Astrocyte (in vitro differentiated cells and primary cell): ENCODE measurements at regions not wholly inside any gene's neighbourhood (a gene's known extent, or its start where the extent isn't known, plus 50 kb on each side); places are given as distances from the start of the nearest gene placed in this dataset.
"Not testable (repeated sequence)": the region's sequence is repeated elsewhere in the genome, so short reads cannot be mapped to it uniquely, and the experiment has no call there.

Experiments used
- DNase-seq: peaks from one replicate; pipeline ENCODE4 v3.0.0-alpha.2; 2010; ENCODE audit warnings: low read depth
- FAIRE-seq: peaks from 2 replicates; lab custom pipeline; 2011; peaks lifted over from hg19 to GRCh38; lab: Jason Lieb, UNC
- H2AFZ ChIP-seq: 2 replicates; pipeline ENCODE4 v1.6.0; 2012; ENCODE audit warnings: low read depth, low read length, inconsistent platforms
- H3K27ac ChIP-seq: 2 replicates; pipeline ENCODE4 v1.5.1; 2011; ENCODE audit warnings: low read depth, low read length, inconsistent platforms
- H3K27me3 ChIP-seq: 2 replicates; pipeline ENCODE4 v1.6.0; 2011; ENCODE audit warnings: low read length, inconsistent platforms; ENCODE audit not compliant: insufficient read depth
- H3K36me3 ChIP-seq: 2 replicates; pipeline ENCODE4 v1.5.1; 2011; ENCODE audit warnings: low read length, inconsistent platforms; ENCODE audit not compliant: insufficient read depth
- H3K4me1 ChIP-seq: 2 replicates; pipeline ENCODE4 v1.5.1; 2011; ENCODE audit warnings: low read length, inconsistent platforms; ENCODE audit not compliant: insufficient read depth
- H3K4me2 ChIP-seq: 2 replicates; pipeline ENCODE4 v1.6.0; 2012; ENCODE audit warnings: low read length, inconsistent platforms
- H3K4me3 ChIP-seq: 2 replicates; pipeline ENCODE4 v1.5.1; 2011; ENCODE audit warnings: low read depth, mild to moderate bottlenecking, low read length, inconsistent platforms; ENCODE audit not compliant: insufficient read depth
- H3K79me2 ChIP-seq: 2 replicates; pipeline ENCODE4 v1.6.0; 2012; ENCODE audit warnings: mild to moderate bottlenecking, low read length, inconsistent platforms; ENCODE audit not compliant: insufficient read depth
- H3K9ac ChIP-seq: 2 replicates; pipeline ENCODE4 v1.6.0; 2012; ENCODE audit warnings: mild to moderate bottlenecking, low read length, inconsistent platforms
- H3K9me3 ChIP-seq: 2 replicates; pipeline ENCODE4 v1.5.1; 2012; ENCODE audit warnings: low read depth, mild to moderate bottlenecking, low read length, inconsistent platforms; ENCODE audit not compliant: insufficient read depth
- H4K20me1 ChIP-seq: 2 replicates; pipeline ENCODE4 v1.6.0; 2012; ENCODE audit warnings: low read length, inconsistent platforms; ENCODE audit not compliant: insufficient read depth
- H3K27ac Mint-ChIP-seq: one replicate; pipeline ENCODE4 v1.8.0; 2021; ENCODE audit warnings: mild to moderate bottlenecking, mixed read lengths; ENCODE audit not compliant: unreplicated experiment
- H3K27me3 Mint-ChIP-seq: one replicate; pipeline ENCODE4 v1.8.0; 2021; ENCODE audit warnings: low read depth, mixed read lengths; ENCODE audit not compliant: unreplicated experiment
- H3K36me3 Mint-ChIP-seq: one replicate; pipeline ENCODE4 v1.8.0; 2021; ENCODE audit warnings: low read depth, mixed read lengths; ENCODE audit not compliant: unreplicated experiment
- H3K4me1 Mint-ChIP-seq: one replicate; pipeline ENCODE4 v1.8.0; 2021; ENCODE audit warnings: low read depth, mixed read lengths; ENCODE audit not compliant: unreplicated experiment
- H3K4me3 Mint-ChIP-seq: one replicate; pipeline ENCODE4 v1.8.0; 2021; ENCODE audit warnings: mild to moderate bottlenecking, moderate library complexity, mixed read lengths; ENCODE audit not compliant: unreplicated experiment
- H3K9me3 Mint-ChIP-seq: one replicate; pipeline ENCODE4 v1.8.0; 2021; ENCODE audit warnings: mild to moderate bottlenecking, mixed read lengths; ENCODE audit not compliant: unreplicated experiment
- EZH2 ChIP-seq: IDR thresholded peaks from 2 replicates; pipeline ENCODE4 v1.6.1; 2012; ENCODE audit warnings: mild to moderate bottlenecking, low read length, inconsistent platforms; ENCODE audit not compliant: insufficient read depth
- TF ChIP-seq, protein P1 (sequence below): IDR thresholded peaks from 2 replicates; pipeline ENCODE4 v1.5.1; 2011; ENCODE audit warnings: low read depth, mild to moderate bottlenecking, inconsistent platforms, low read length, moderate library complexity; ENCODE audit not compliant: insufficient read depth

GRCh38 chr5:81827500-81827899 lies 76.6 kb upstream of the SSBP2 start:
- Histone ChIP-seq H3K36me3 (no peaks in the 10 kb centered on the region), H3K9ac (no peak overlapping the region), H3K27me3 (no peaks in the 10 kb centered on the region), H3K9me3 (no peaks in the 10 kb centered on the region), H3K4me3 (no peak overlapping the region), H3K79me2 (no peaks in the 10 kb centered on the region), H3K4me1 (no peaks in the 10 kb centered on the region), H2AFZ (no peak overlapping the region), H4K20me1 (no peaks in the 10 kb centered on the region), H3K4me2 (no peak overlapping the region), H3K27ac (no peak overlapping the region)
- DNase-seq (no peak), FAIRE-seq (no peak)
- Mint-ChIP-seq H3K27me3 (no peaks in the 10 kb centered on the region), H3K27ac (no peak overlapping the region), H3K9me3 (peaks cover 3% of the 10 kb centered on the region), H3K36me3 (no peaks in the 10 kb centered on the region), H3K4me1 (peaks cover 13% of the 10 kb centered on the region), H3K4me3 (no peak overlapping the region)
- no peak for TF ChIP-seq EZH2
- TF ChIP-seq, protein P1, sequence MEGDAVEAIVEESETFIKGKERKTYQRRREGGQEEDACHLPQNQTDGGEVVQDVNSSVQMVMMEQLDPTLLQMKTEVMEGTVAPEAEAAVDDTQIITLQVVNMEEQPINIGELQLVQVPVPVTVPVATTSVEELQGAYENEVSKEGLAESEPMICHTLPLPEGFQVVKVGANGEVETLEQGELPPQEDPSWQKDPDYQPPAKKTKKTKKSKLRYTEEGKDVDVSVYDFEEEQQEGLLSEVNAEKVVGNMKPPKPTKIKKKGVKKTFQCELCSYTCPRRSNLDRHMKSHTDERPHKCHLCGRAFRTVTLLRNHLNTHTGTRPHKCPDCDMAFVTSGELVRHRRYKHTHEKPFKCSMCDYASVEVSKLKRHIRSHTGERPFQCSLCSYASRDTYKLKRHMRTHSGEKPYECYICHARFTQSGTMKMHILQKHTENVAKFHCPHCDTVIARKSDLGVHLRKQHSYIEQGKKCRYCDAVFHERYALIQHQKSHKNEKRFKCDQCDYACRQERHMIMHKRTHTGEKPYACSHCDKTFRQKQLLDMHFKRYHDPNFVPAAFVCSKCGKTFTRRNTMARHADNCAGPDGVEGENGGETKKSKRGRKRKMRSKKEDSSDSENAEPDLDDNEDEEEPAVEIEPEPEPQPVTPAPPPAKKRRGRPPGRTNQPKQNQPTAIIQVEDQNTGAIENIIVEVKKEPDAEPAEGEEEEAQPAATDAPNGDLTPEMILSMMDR, result no peak

- Mint-ChIP-seq H3K27me3 (no peaks in the 10 kb centered on the region), H3K9me3 (peaks cover 3% of the 10 kb centered on the region), H3K4me1 (peaks cover 14% of the 10 kb centered on the region), H3K36me3 (no peaks in the 10 kb centered on the region), H3K4me3 (no peak overlapping the region), H3K27ac (no peak overlapping the region)
- H4K20me1 ChIP-seq, result no peaks in the 10 kb centered on the region
- no peaks in the 10 kb centered on the region for H3K36me3 ChIP-seq
- no peak overlapping the region for H3K4me3 ChIP-seq
- FAIRE-seq, result no peak
- no peaks in the 10 kb centered on the region for H3K27me3 ChIP-seq
- H2AFZ ChIP-seq, result no peak overlapping the region
- no peak overlapping the region for H3K27ac ChIP-seq
- H3K9ac ChIP-seq, result no peak overlapping the region
- H3K4me2 ChIP-seq, result no peak overlapping the region
- no peaks in the 10 kb centered on the region for H3K9me3 ChIP-seq
- no peak for DNase-seq
- no peaks in the 10 kb centered on the region for H3K79me2 ChIP-seq
- no peaks in the 10 kb centered on the region for H3K4me1 ChIP-seq
- no peak for TF ChIP-seq EZH2
- TF ChIP-seq, protein P1, result no peak
These were observed 75.2 kb upstream of the SSBP2 start for GRCh38 chr5:81826128-81826527.

DNA sequence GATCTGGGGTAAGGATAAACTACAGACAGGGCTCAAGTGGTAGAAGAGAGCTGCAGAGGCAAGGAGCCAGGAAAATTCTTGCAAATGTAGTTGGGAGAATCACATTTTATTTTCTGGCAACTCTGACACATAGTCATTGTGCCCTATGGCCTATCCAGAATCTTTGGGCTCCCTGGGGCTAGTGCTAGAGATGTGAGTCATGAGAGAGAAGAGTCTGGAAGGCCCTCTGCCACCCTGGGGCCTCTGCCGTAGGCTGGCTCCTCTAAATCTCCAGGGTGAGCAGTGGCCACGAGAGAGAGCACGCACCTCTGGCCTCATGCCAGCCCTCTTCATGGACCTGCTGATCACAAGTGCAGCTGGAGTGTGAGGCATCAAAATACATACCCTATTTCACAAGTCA lies 74.3 kb upstream of the SSBP2 start:
- no peaks in the 10 kb centered on the region for H3K79me2 ChIP-seq
- no peaks in the 10 kb centered on the region for H3K36me3 ChIP-seq
- Mint-ChIP-seq H3K9me3 (peaks cover 3% of the 10 kb centered on the region), H3K4me1 (peaks cover 16% of the 10 kb centered on the region), H3K36me3 (no peaks in the 10 kb centered on the region), H3K27me3 (no peaks in the 10 kb centered on the region), H3K27ac (no peak overlapping the region), H3K4me3 (no peak overlapping the region)
- H3K9me3 ChIP-seq, result no peaks in the 10 kb centered on the region
- H3K4me3 ChIP-seq, result no peak overlapping the region
- no peaks in the 10 kb centered on the region for H4K20me1 ChIP-seq
- H3K4me1 ChIP-seq, result no peaks in the 10 kb centered on the region
- no peak for TF ChIP-seq EZH2
- TF ChIP-seq, protein P1, result no peak
- no peak overlapping the region for H3K27ac ChIP-seq
- H2AFZ ChIP-seq, result no peak overlapping the region
- DNase-seq (peak; percentile 63), FAIRE-seq (no peak)
- no peak overlapping the region for H3K9ac ChIP-seq
- no peak overlapping the region for H3K4me2 ChIP-seq
- no peaks in the 10 kb centered on the region for H3K27me3 ChIP-seq

GRCh38 chr5:81823736-81824135 lies 72.8 kb upstream of the SSBP2 start:
- not testable (repeated sequence) for H3K9me3 Mint-ChIP-seq

More at GRCh38 chr5:81823736-81824135, 72.8 kb upstream of the SSBP2 start:
- H2AFZ ChIP-seq, H3K36me3 Mint-ChIP-seq, H3K36me3 ChIP-seq, H4K20me1 ChIP-seq, H3K79me2 ChIP-seq, H3K4me3 Mint-ChIP-seq, H3K4me1 ChIP-seq, H3K27me3 Mint-ChIP-seq, FAIRE-seq, H3K27ac Mint-ChIP-seq, H3K27ac ChIP-seq, DNase-seq, H3K27me3 ChIP-seq, H3K9ac ChIP-seq, H3K4me3 ChIP-seq, H3K4me2 ChIP-seq, H3K9me3 ChIP-seq: not testable (repeated sequence)
- peaks cover 24% of the 10 kb centered on the region for H3K4me1 Mint-ChIP-seq
